ENCODE measurements at regions not wholly inside any gene's neighbourhood (a gene's known extent, or its start where the extent isn't known, plus 50 kb on each side); places are given as distances from the start of the nearest gene placed in this dataset.

DNA sequence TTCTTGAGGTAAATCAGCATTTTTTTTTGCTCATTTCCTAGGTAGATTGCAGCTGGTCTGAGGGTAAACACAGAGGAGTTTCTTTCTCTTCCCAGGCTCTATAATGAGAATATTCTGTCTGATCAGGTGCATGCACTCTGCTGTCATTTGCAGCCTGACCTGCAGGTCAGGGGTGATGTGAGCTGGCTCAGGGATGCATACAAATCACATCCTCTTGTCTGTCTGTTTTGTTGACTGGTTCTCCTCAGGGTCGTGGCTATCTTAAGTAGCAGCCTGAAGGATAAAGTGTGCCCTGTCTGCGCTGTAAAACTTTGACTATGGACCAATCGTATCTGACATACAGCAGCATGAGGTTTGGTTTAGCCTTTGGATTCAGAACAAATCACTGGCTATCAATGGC is 183.4 kb upstream of the POU3F2 start (continued):
- TF ChIP-seq CUX1 (IDR thresholded peaks at IDR 0.05; ENCODE audit: insufficient replicate concordance, low read depth, low read length) = no peak
- no peak for TF ChIP-seq MYC (IDR thresholded peaks at IDR 0.05; ENCODE audit: insufficient read depth, insufficient read length, insufficient replicate concordance, low read length, severe bottlenecking)
- TF ChIP-seq GATAD2B (conservative IDR thresholded peaks at IDR 0.05; ENCODE audit: low read depth) = no peak
- TF ChIP-seq EED (IDR thresholded peaks at IDR 0.05; ENCODE audit: low read depth) = no peak
- no peak for TF ChIP-seq NFYA (IDR thresholded peaks at IDR 0.05; ENCODE audit: borderline replicate concordance, low read depth, low read length)

- Histone ChIP-seq H3K9ac (ENCODE audit: control insufficient read depth, insufficient read depth, low read length) (no peak overlapping the region), H3K4me2 (ENCODE audit: control insufficient read depth, insufficient read depth) (no peak overlapping the region), H3K4me1 (ENCODE audit: control insufficient read depth, insufficient read depth, low read length) (no peaks in the 10 kb centered on the region), H3K27ac (ENCODE audit: control insufficient read depth, insufficient read depth) (no peak overlapping the region), H2AFZ (ENCODE audit: control insufficient read depth, low read depth, low read length) (no peak overlapping the region), H3K9me3 (replicated peaks; ENCODE audit: control insufficient read depth, insufficient read depth, low read length) (no peaks in the 10 kb centered on the region), H4K20me1 (ENCODE audit: control insufficient read depth, insufficient read depth) (no peaks in the 10 kb centered on the region), H3K27me3 (replicated peaks in 1 of 2; ENCODE audit: control insufficient read depth in 2 of 2, insufficient read depth in 2 of 2, low read length in 1 of 2) (no peaks in the 10 kb centered on the region), H3K79me2 (ENCODE audit: control insufficient read depth, insufficient read depth, low read length) (no peaks in the 10 kb centered on the region), H3K4me3 (no peak overlapping the region), H3K36me3 (ENCODE audit: control insufficient read depth in 2 of 2, insufficient read depth in 2 of 2, low read length in 1 of 2) (no peaks in the 10 kb centered on the region)
- intact Hi-C loops (cut with micrococcal nuclease; ENCODE audit: unreplicated experiment) (no loop called here), in situ Hi-C loops (cut with MboI) (no loop called here)
- no TSS peak for BruUV-seq (replicated peaks)
- ChIA-PET RAD21 (ENCODE audit: unreplicated experiment) (no interaction called here), SMC1A (ENCODE audit: uncharacterized antibody, unreplicated experiment) (interaction anchor here (2.1 kb wide), 1 partner anchor 10 kb away, joined by 5 read pairs; no protein-coding TSS in a partner anchor), POLR2A (no interaction called here), CTCF (no interaction called here)
- whole genome bisulfite sequencing (ENCODE audit: insufficient coverage, insufficient replicate concordance, low lambda C conversion rate, missing lambda C conversion rate) = 0% methylated on average over 2 of the region's 2 CpGs
- FAIRE-seq (no peak), DNase-seq (ENCODE audit: low read depth, low spot score) (no peak), ATAC-seq (no peak)
- no peak for TF ChIP-seq FOXM1 (IDR thresholded peaks at IDR 0.05; ENCODE audit: low read depth, low read length)
- TF ChIP-seq SMC3 (IDR thresholded peaks at IDR 0.05; ENCODE audit: borderline replicate concordance, low read length) = no peak
- TF ChIP-seq POLR2A (IDR thresholded peaks at IDR 0.05; ENCODE audit: low read depth, low read length) = no peak
- TF ChIP-seq EGR1 (IDR thresholded peaks at IDR 0.05; ENCODE audit: borderline replicate concordance in 1 of 2, low read depth in 2 of 2, low read length in 2 of 2) = no peak
- no peak for TF ChIP-seq RAD51 (IDR thresholded peaks at IDR 0.05)
- TF ChIP-seq SRF (IDR thresholded peaks at IDR 0.05; ENCODE audit: low read depth in 2 of 2, low read length in 2 of 2) = no peak
- no peak for TF ChIP-seq ZSCAN29 (IDR thresholded peaks at IDR 0.05)
- TF ChIP-seq NFIC (IDR thresholded peaks at IDR 0.05; ENCODE audit: low read depth, low read length) = no peak
- TF ChIP-seq ATF7 (IDR thresholded peaks at IDR 0.05; ENCODE audit: low read depth) = no peak
- no peak for TF ChIP-seq RUNX3 (IDR thresholded peaks at IDR 0.05; ENCODE audit: low read length)
- no peak for TF ChIP-seq ATF3 (IDR thresholded peaks at IDR 0.05; ENCODE audit: borderline replicate concordance, extremely low read depth, low read depth, low read length)
- TF ChIP-seq STAT1 (conservative IDR thresholded peaks at IDR 0.05) = no peak
- no peak for TF ChIP-seq SREBF2 (IDR thresholded peaks at IDR 0.05; ENCODE audit: low read length)
Observed at GRCh38 chr6:98653179-98653578, 181.2 kb upstream of the POU3F2 start.

Data from GM12878 (cell line).